PFSK-1 (cell line): ENCODE measurements at regions not wholly inside any gene's neighbourhood (a gene's known extent, or its start where the extent isn't known, plus 50 kb on each side); places are given as distances from the start of the nearest gene placed in this dataset.

Experiments used
- FOXP2 ChIP-seq: optimal IDR thresholded peaks from 2 replicates; pipeline ENCODE3; 2011; ENCODE audit warnings: borderline replicate concordance, control low read depth, inconsistent platforms; ENCODE audit not compliant: insufficient read depth; ENCODE audit errors: extremely low read length, extremely low read depth
- POLR2AphosphoS5 ChIP-seq: IDR thresholded peaks from 2 replicates; pipeline ENCODE4 v1.6.1; 2012; ENCODE audit warnings: low read depth, mild to moderate bottlenecking, control low read depth, low read length, moderate library complexity
- REST ChIP-seq, 2 experiments: IDR thresholded peaks; 2 replicates each; pipeline versions ENCODE4 v1.6.1 to v1.8.0; 2011 to 2012; ENCODE audit warnings: low read depth in 2 of 2, low read length in 2 of 2, control low read depth in 1 of 2, inconsistent platforms in 1 of 2, mild to moderate bottlenecking in 1 of 2, moderate library complexity in 1 of 2; ENCODE audit not compliant: insufficient read depth in 1 of 2
- SIN3A ChIP-seq: IDR thresholded peaks from 2 replicates; pipeline ENCODE4 v1.6.1; 2012; ENCODE audit warnings: mild to moderate bottlenecking, low read length, moderate library complexity, borderline replicate concordance; ENCODE audit not compliant: insufficient read depth
- TAF1 ChIP-seq: IDR thresholded peaks from 2 replicates; pipeline ENCODE4 v1.6.1; 2012; ENCODE audit warnings: low read length, control low read depth, borderline replicate concordance; ENCODE audit not compliant: insufficient read depth

- no peak for TF ChIP-seq SIN3A
- TF ChIP-seq REST (IDR thresholded peaks at IDR 0.05; ENCODE audit: insufficient read depth in 1 of 2, low read depth in 2 of 2, low read length in 2 of 2): no peak
- no peak for TF ChIP-seq POLR2AphosphoS5
- no peak for TF ChIP-seq TAF1
- no peak for TF ChIP-seq FOXP2
These were observed 1391.3 kb downstream of the PLA2G4A start for GRCh38 chr1:188220051-188220450.

- TF ChIP-seq POLR2AphosphoS5: no peak
- no peak for TF ChIP-seq TAF1
- TF ChIP-seq FOXP2: no peak
- no peak for TF ChIP-seq SIN3A
- no peak for TF ChIP-seq REST (IDR thresholded peaks at IDR 0.05; ENCODE audit: insufficient read depth in 1 of 2, low read depth in 2 of 2, low read length in 2 of 2)
These were observed 1395.5 kb downstream of the PLA2G4A start for GRCh38 chr1:188224263-188224662.

- TF ChIP-seq FOXP2 (no peak), SIN3A (no peak), POLR2AphosphoS5 (no peak), REST (IDR thresholded peaks at IDR 0.05; ENCODE audit: insufficient read depth in 1 of 2, low read depth in 2 of 2, low read length in 2 of 2) (no peak), TAF1 (no peak)
These were observed 1397.2 kb downstream of the PLA2G4A start for GRCh38 chr1:188225975-188226374.

GRCh38 chr1:188228623-188229022, 1399.9 kb downstream of the PLA2G4A start:
- TF ChIP-seq REST (IDR thresholded peaks at IDR 0.05; ENCODE audit: insufficient read depth in 1 of 2, low read depth in 2 of 2, low read length in 2 of 2) (peak; percentile 52 to 81; a peak in 2 of 4 replicates), POLR2AphosphoS5 (no peak)

- no peak for TF ChIP-seq FOXP2
- TF ChIP-seq TAF1: no peak
- TF ChIP-seq POLR2AphosphoS5: no peak
- TF ChIP-seq REST (IDR thresholded peaks at IDR 0.05; ENCODE audit: insufficient read depth in 1 of 2, low read depth in 2 of 2, low read length in 2 of 2): no peak
- TF ChIP-seq SIN3A: no peak
These were observed 1409.0 kb downstream of the PLA2G4A start for GRCh38 chr1:188237573-188238348.
